Ishikawa (cell line): ENCODE measurements at regions not wholly inside any gene's neighbourhood (a gene's known extent, or its start where the extent isn't known, plus 50 kb on each side); places are given as distances from the start of the nearest gene placed in this dataset.

ENCODE experiments used
- EGR1 ChIP-seq: IDR thresholded peaks from 2 replicates; pipeline ENCODE4 v1.6.1; 2012
- TCF12 ChIP-seq: IDR thresholded peaks from 2 replicates; pipeline ENCODE4 v1.6.1; 2012; ENCODE audit warnings: low read depth
- TEAD4 ChIP-seq: IDR thresholded peaks from 2 replicates; pipeline ENCODE4 v1.6.1; 2012
- TF ChIP-seq, protein P1 (sequence below): IDR thresholded peaks from 2 replicates; pipeline ENCODE4 v1.6.1; 2012

DNA sequence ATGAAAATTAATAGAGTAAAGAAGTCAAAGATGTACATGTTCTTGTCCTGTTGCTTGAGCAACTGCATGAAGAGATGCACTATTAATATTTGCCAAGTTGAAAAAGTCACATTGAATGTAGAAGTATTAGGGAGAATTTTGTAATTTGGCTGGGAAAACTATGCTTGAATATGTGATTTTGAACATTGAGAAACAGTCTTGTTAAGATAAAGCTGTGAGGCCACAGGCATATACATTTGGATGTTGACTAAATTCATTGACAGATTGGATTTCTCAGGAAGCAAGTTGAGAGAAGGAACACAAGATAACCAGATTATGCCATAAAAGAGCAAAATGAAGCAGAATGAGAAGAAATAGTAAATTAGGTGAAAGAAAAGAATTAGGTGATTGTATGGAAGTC lies 1777.5 kb upstream of the PCDH7 start:
- no peak for TF ChIP-seq TEAD4
- TF ChIP-seq TCF12 = no peak
- TF ChIP-seq EGR1 = no peak
- TF ChIP-seq, protein P1, sequence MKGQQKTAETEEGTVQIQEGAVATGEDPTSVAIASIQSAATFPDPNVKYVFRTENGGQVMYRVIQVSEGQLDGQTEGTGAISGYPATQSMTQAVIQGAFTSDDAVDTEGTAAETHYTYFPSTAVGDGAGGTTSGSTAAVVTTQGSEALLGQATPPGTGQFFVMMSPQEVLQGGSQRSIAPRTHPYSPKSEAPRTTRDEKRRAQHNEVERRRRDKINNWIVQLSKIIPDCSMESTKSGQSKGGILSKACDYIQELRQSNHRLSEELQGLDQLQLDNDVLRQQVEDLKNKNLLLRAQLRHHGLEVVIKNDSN = no peak
